Neural crest cell (in vitro differentiated cells): ENCODE measurements at regions not wholly inside any gene's neighbourhood (a gene's known extent, or its start where the extent isn't known, plus 50 kb on each side); places are given as distances from the start of the nearest gene placed in this dataset.

Experiments used
- DNase-seq: peaks from one replicate; pipeline ENCODE4 v3.0.0; 2021; ENCODE audit warnings: low read depth, mixed read lengths, low spot score
- H3K27ac Mint-ChIP-seq: one replicate; pipeline ENCODE4 v1.8.0; 2021; ENCODE audit warnings: mild to moderate bottlenecking, mixed read lengths; ENCODE audit not compliant: unreplicated experiment
- H3K27me3 Mint-ChIP-seq: 2 replicates; pipeline ENCODE4 v1.8.0; 2021; ENCODE audit warnings: low read depth, mild to moderate bottlenecking, mixed read lengths
- H3K36me3 Mint-ChIP-seq: 2 replicates; pipeline ENCODE4 v1.8.0; 2021; ENCODE audit warnings: low read depth, mild to moderate bottlenecking, mixed read lengths
- H3K4me1 Mint-ChIP-seq: 2 replicates; pipeline ENCODE4 v1.8.0; 2021; ENCODE audit warnings: mixed read lengths
- H3K4me3 Mint-ChIP-seq: one replicate; pipeline ENCODE4 v1.8.0; 2021; ENCODE audit warnings: mild to moderate bottlenecking, mixed read lengths
- H3K9me3 Mint-ChIP-seq: 2 replicates; pipeline ENCODE4 v1.8.0; 2021; ENCODE audit warnings: mixed read lengths
- CTCF ChIP-seq: fragments of 200-600 bp; sonication (generic); conservative IDR thresholded peaks from 2 replicates; pipeline ENCODE4 v1.5.0; 2021; ENCODE audit warnings: antibody characterized with exemption, mild to moderate bottlenecking

DNA sequence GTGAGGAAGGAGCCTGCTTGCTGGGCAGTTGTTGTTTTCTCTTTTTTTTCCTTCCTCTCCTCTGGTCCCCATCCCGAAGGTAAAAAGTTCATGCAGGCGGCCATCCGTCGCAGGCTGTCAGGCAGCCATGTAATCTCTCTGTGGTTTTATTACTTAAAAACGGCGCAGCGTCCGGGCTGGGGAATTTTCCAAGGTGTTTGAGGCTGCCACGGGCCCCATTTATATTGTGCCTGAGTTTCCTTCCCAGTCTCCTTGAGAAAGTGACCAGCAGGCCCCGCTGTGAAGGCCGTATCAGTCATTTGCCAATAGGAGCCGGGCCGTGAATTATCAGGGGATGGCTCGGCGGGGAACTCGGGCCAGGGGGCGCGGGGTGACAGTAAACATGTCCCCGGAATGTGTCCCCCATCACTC lies 289.7 kb downstream of the PBX3 start:
- no peak for DNase-seq
- no peak for TF ChIP-seq CTCF
- Mint-ChIP-seq H3K36me3 (no peaks in the 10 kb centered on the region), H3K4me3 (no peak overlapping the region), H3K27me3 (no peaks in the 10 kb centered on the region), H3K27ac (no peak overlapping the region), H3K9me3 (peaks cover under 1% of the 10 kb centered on the region), H3K4me1 (peaks cover 9% of the 10 kb centered on the region)

DNA sequence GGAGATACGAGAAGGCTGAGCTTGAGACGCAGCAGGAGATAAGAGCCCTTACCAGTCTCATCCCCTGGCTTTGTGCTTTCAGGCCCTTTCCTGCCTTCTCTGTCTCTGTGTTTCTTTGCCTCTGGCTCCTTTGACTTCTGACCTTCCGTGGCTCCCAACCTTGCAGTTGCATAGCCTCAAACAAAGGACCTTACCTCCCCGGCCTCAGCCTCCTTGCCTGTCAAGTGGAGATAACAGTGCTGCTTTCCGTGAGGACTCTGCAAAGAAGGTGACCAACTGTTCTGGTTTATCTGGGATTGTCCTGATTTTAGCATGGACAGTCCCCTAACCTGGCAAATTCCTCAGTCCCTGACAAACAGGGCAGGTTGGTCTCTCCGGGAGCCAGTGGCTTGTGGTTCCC lies 287.8 kb upstream of the MVB12B start:
- H3K27ac Mint-ChIP-seq, result peak overlapping the region; percentile 66
- peaks cover 7% of the 10 kb centered on the region for H3K9me3 Mint-ChIP-seq
- H3K4me1 Mint-ChIP-seq, result peaks cover 9% of the 10 kb centered on the region
- H3K36me3 Mint-ChIP-seq, result no peaks in the 10 kb centered on the region
- H3K4me3 Mint-ChIP-seq, result no peak overlapping the region
- peaks cover 2% of the 10 kb centered on the region for H3K27me3 Mint-ChIP-seq
- DNase-seq, result no peak
- no peak for TF ChIP-seq CTCF

GRCh38 chr9:126043681-126044080 lies 282.9 kb upstream of the MVB12B start:
- peaks cover 13% of the 10 kb centered on the region for H3K9me3 Mint-ChIP-seq
- H3K27me3 Mint-ChIP-seq, result peaks cover 2% of the 10 kb centered on the region
- no peak for TF ChIP-seq CTCF
- H3K4me3 Mint-ChIP-seq, result no peak overlapping the region
- H3K36me3 Mint-ChIP-seq, result no peaks in the 10 kb centered on the region
- no peak overlapping the region for H3K27ac Mint-ChIP-seq
- peaks cover 8% of the 10 kb centered on the region for H3K4me1 Mint-ChIP-seq
- no peak for DNase-seq

DNA sequence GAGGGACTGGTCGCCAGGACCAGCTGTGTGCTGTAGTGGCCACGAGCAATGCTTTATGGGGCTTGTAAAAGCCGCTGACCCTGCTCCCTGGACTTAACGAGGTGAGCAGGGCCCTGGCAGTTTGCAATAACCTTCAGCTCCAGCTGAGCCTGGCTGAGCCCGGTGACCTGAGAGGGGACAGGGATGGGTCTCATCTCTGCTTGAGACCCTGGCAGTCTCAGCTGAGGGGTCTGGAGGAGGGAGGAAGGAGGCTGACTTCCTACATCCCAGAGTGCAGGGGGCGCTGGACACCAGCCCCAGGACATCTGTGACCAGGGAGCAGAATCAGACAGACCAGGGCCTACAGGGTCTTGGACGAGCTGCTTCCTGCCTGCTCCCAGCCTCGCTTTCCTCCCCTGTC lies 277.5 kb upstream of the MVB12B start:
- no peaks in the 10 kb centered on the region for H3K36me3 Mint-ChIP-seq
- no peaks in the 10 kb centered on the region for H3K4me1 Mint-ChIP-seq
- no peak overlapping the region for H3K27ac Mint-ChIP-seq
- H3K4me3 Mint-ChIP-seq, result no peak overlapping the region
- DNase-seq, result no peak
- H3K9me3 Mint-ChIP-seq, result peaks cover 6% of the 10 kb centered on the region
- no peak for TF ChIP-seq CTCF
- H3K27me3 Mint-ChIP-seq, result no peaks in the 10 kb centered on the region

DNA sequence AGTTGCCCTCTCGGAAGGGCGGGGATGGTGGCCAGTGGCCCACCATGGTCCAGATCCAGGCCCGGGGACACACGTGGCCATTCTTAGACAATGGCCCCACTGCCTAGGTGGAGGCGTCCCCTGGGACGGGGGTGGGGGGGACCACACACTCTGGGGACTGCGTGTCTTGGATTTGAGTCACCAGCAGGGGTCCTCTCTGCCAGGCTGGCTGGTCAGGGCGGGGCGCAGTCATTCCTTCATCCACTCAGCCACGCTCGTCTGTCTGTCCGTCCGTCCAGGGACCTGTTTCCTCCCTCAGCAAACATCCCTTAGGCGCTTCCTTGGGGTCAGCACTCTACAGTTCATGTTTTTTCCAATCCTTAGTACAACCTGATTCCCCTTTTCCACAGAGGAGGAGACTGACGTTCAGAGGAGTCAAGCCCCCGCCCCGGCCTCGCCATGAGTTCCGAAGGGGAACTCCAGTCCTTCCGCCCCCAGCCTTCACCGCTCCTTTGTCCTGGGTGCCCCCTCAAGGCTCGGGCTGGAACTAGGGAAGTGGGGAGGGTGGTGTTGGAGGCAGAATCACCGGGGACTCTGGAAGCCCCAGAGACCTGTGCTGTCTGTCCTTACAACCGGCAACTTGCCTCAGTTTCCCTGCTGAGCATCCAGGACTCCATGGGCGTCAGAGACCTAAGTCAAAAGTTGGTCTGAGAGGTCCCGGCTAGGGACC lies 276.6 kb upstream of the MVB12B start:
- H3K4me3 Mint-ChIP-seq, result no peak overlapping the region
- H3K36me3 Mint-ChIP-seq, result no peaks in the 10 kb centered on the region
- no peaks in the 10 kb centered on the region for H3K9me3 Mint-ChIP-seq
- no peak for DNase-seq
- H3K4me1 Mint-ChIP-seq, result no peaks in the 10 kb centered on the region
- TF ChIP-seq CTCF, result no peak
- no peaks in the 10 kb centered on the region for H3K27me3 Mint-ChIP-seq
- no peak overlapping the region for H3K27ac Mint-ChIP-seq

GRCh38 chr9:126050605-126050990 lies 276.0 kb upstream of the MVB12B start:
- no peak overlapping the region for H3K4me3 Mint-ChIP-seq
- no peaks in the 10 kb centered on the region for H3K27me3 Mint-ChIP-seq
- DNase-seq, result no peak
- TF ChIP-seq CTCF, result no peak
- no peaks in the 10 kb centered on the region for H3K4me1 Mint-ChIP-seq
- H3K36me3 Mint-ChIP-seq, result no peaks in the 10 kb centered on the region
- H3K9me3 Mint-ChIP-seq, result no peaks in the 10 kb centered on the region
- H3K27ac Mint-ChIP-seq, result no peak overlapping the region
